MM.1S (cell line): ENCODE measurements at regions not wholly inside any gene's neighbourhood (a gene's known extent, or its start where the extent isn't known, plus 50 kb on each side); places are given as distances from the start of the nearest gene placed in this dataset.

Experiments
- DNase-seq: peaks from one replicate; pipeline ENCODE4 v3.0.0-alpha.2; 2015
- H2AFZ ChIP-seq: fragments of 300-600 bp; sonication (generic); 2 replicates; pipeline ENCODE4 v1.6.0; 2016; ENCODE audit warnings: antibody characterized with exemption, low read length
- H3F3A ChIP-seq: fragments of 300-600 bp; sonication (generic); 2 replicates; pipeline ENCODE4 v1.6.1; 2016; ENCODE audit warnings: mild to moderate bottlenecking, antibody characterized with exemption, low read length, moderate library complexity, mixed read lengths; ENCODE audit not compliant: insufficient read depth
- H3K27ac ChIP-seq: fragments of 300-600 bp; sonication (generic); 2 replicates; pipeline ENCODE4 v1.5.1; 2016; ENCODE audit warnings: mild to moderate bottlenecking, low read length
- H3K27me3 ChIP-seq: fragments of 300-600 bp; sonication (generic); replicated peaks from 2 replicates; pipeline ENCODE4 v1.6.0; 2016; ENCODE audit warnings: low read length; ENCODE audit not compliant: insufficient read depth
- H3K36me3 ChIP-seq: fragments of 300-600 bp; sonication (generic); replicated peaks from 2 replicates; pipeline ENCODE4 v1.6.1; 2016; ENCODE audit warnings: mild to moderate bottlenecking, low read length, mixed read lengths; ENCODE audit not compliant: insufficient read depth
- H3K4me1 ChIP-seq: fragments of 300-600 bp; sonication (generic); 2 replicates; pipeline ENCODE4 v1.6.1; 2016; ENCODE audit warnings: low read length, mixed read lengths
- H3K4me2 ChIP-seq: fragments of 300-600 bp; sonication (generic); 2 replicates; pipeline ENCODE4 v1.6.0; 2016; ENCODE audit warnings: low read depth, low read length
- H3K4me3 ChIP-seq: fragments of 300-600 bp; sonication (generic); 2 replicates; pipeline ENCODE4 v1.5.1; 2016; ENCODE audit warnings: low read length, mixed read lengths
- H3K79me2 ChIP-seq: fragments of 300-600 bp; sonication (generic); 2 replicates; pipeline ENCODE4 v1.6.1; 2016; ENCODE audit warnings: mixed run types, low read length, mixed read lengths
- H3K9ac ChIP-seq: fragments of 300-600 bp; sonication (generic); 2 replicates; pipeline ENCODE4 v1.6.1; 2016; ENCODE audit warnings: low read length, mixed read lengths
- H3K9me2 ChIP-seq: fragments of 300-600 bp; sonication (generic); replicated peaks from 2 replicates; pipeline ENCODE4 v1.6.1; 2016; ENCODE audit warnings: mild to moderate bottlenecking, low read length, mixed read lengths; ENCODE audit not compliant: insufficient read depth
- H3K9me3 ChIP-seq: fragments of 300-600 bp; sonication (generic); replicated peaks from 2 replicates; pipeline ENCODE4 v1.6.1; 2016; ENCODE audit warnings: mild to moderate bottlenecking, low read length, mixed read lengths; ENCODE audit not compliant: insufficient read depth
- H4K20me1 ChIP-seq: fragments of 300-600 bp; sonication (generic); 2 replicates; pipeline ENCODE4 v1.6.1; 2016; ENCODE audit warnings: mild to moderate bottlenecking, low read length, moderate library complexity, mixed read lengths; ENCODE audit not compliant: insufficient read depth
- CTCF ChIP-seq: fragments of 300-600 bp; sonication (generic); IDR thresholded peaks from 2 replicates; pipeline ENCODE4 v1.5.1; 2016; ENCODE audit warnings: antibody characterized with exemption, low read length, mixed read lengths
- EZH2 ChIP-seq: fragments of 300-600 bp; sonication (generic); optimal IDR thresholded peaks from 2 replicates; pipeline ENCODE3; 2017; ENCODE audit warnings: low read depth, mild to moderate bottlenecking, antibody characterized with exemption, low read length, mixed read lengths
- EZH2phosphoT487 ChIP-seq: fragments of 300-600 bp; sonication (generic); IDR thresholded peaks from 2 replicates; pipeline ENCODE4 v1.6.1; 2018; ENCODE audit warnings: antibody characterized with exemption, low read length

GRCh38 chr14:40436551-40436950, 1004.3 kb upstream of the FBXO33 start:
- H3F3A ChIP-seq, result no peaks in the 10 kb centered on the region
- H3K27me3 ChIP-seq, result no peaks in the 10 kb centered on the region
- no peaks in the 10 kb centered on the region for H3K9me2 ChIP-seq
- no peaks in the 10 kb centered on the region for H4K20me1 ChIP-seq
- TF ChIP-seq EZH2 (no peak), CTCF (no peak), EZH2phosphoT487 (no peak)
- H3K36me3 ChIP-seq, result no peaks in the 10 kb centered on the region
- H3K27ac ChIP-seq, result no peak overlapping the region
- no peak overlapping the region for H3K4me3 ChIP-seq
- DNase-seq, result no peak
- no peak overlapping the region for H2AFZ ChIP-seq
- H3K4me2 ChIP-seq, result no peak overlapping the region
- no peaks in the 10 kb centered on the region for H3K9me3 ChIP-seq
- H3K4me1 ChIP-seq, result no peaks in the 10 kb centered on the region
- no peaks in the 10 kb centered on the region for H3K79me2 ChIP-seq
- no peak overlapping the region for H3K9ac ChIP-seq

- Histone ChIP-seq H4K20me1 (no peaks in the 10 kb centered on the region), H3K27me3 (no peaks in the 10 kb centered on the region), H3K9ac (no peak overlapping the region), H3K36me3 (no peaks in the 10 kb centered on the region), H3K9me3 (no peaks in the 10 kb centered on the region), H2AFZ (peak overlapping the region; percentile 69), H3K9me2 (no peaks in the 10 kb centered on the region), H3K4me1 (no peaks in the 10 kb centered on the region), H3K79me2 (no peaks in the 10 kb centered on the region), H3K27ac (no peak overlapping the region), H3K4me2 (peak overlapping the region; percentile 37; the same call in 1 of the 2 replicates), H3F3A (no peaks in the 10 kb centered on the region), H3K4me3 (peak overlapping the region; percentile 52; the same call in 1 of the 2 replicates)
- TF ChIP-seq EZH2 (no peak), CTCF (peak; percentile 61)
- peak; percentile 34 for DNase-seq
Observed at GRCh38 chr14:40417777-40418401, 985.7 kb upstream of the FBXO33 start.

- no peaks in the 10 kb centered on the region for H3K9me3 ChIP-seq
- H3K4me1 ChIP-seq, result no peaks in the 10 kb centered on the region
- H3K36me3 ChIP-seq, result no peaks in the 10 kb centered on the region
- H3K9ac ChIP-seq, result no peak overlapping the region
- no peaks in the 10 kb centered on the region for H3K9me2 ChIP-seq
- H2AFZ ChIP-seq, result no peak overlapping the region
- H3K27ac ChIP-seq, result no peak overlapping the region
- H3F3A ChIP-seq, result no peaks in the 10 kb centered on the region
- no peaks in the 10 kb centered on the region for H3K27me3 ChIP-seq
- H3K4me3 ChIP-seq, result no peak overlapping the region
- no peaks in the 10 kb centered on the region for H3K79me2 ChIP-seq
- DNase-seq, result no peak
- TF ChIP-seq CTCF (no peak), EZH2phosphoT487 (no peak), EZH2 (no peak)
- H3K4me2 ChIP-seq, result no peak overlapping the region
- no peaks in the 10 kb centered on the region for H4K20me1 ChIP-seq
Observed at GRCh38 chr14:40416565-40416964, 984.3 kb upstream of the FBXO33 start.
